ENCODE measurements at regions not wholly inside any gene's neighbourhood (a gene's known extent, or its start where the extent isn't known, plus 50 kb on each side); places are given as distances from the start of the nearest gene placed in this dataset.

GRCh38 chr20:17044891-17045290 lies 181.9 kb upstream of the PCSK2 start:
- DNase-seq = no peak
- Histone ChIP-seq H3K4me3 (no peak overlapping the region), H3K9me3 (no peaks in the 10 kb centered on the region), H3K4me1 (no peaks in the 10 kb centered on the region), H3K27ac (no peak overlapping the region), H3K27me3 (no peaks in the 10 kb centered on the region), H3K36me3 (no peaks in the 10 kb centered on the region)
- 48 to 66% methylated on average over 3 of the region's 3 CpGs for WGBS, 2 donors
- intact Hi-C loops (cut with DNase I) = no loop called here
- TF ChIP-seq, protein P1, sequence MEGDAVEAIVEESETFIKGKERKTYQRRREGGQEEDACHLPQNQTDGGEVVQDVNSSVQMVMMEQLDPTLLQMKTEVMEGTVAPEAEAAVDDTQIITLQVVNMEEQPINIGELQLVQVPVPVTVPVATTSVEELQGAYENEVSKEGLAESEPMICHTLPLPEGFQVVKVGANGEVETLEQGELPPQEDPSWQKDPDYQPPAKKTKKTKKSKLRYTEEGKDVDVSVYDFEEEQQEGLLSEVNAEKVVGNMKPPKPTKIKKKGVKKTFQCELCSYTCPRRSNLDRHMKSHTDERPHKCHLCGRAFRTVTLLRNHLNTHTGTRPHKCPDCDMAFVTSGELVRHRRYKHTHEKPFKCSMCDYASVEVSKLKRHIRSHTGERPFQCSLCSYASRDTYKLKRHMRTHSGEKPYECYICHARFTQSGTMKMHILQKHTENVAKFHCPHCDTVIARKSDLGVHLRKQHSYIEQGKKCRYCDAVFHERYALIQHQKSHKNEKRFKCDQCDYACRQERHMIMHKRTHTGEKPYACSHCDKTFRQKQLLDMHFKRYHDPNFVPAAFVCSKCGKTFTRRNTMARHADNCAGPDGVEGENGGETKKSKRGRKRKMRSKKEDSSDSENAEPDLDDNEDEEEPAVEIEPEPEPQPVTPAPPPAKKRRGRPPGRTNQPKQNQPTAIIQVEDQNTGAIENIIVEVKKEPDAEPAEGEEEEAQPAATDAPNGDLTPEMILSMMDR (IDR thresholded peaks at IDR 0.05) = no peak
- TF ChIP-seq POLR2A (IDR thresholded peaks at IDR 0.05) (no peak), POLR2AphosphoS5 (IDR thresholded peaks at IDR 0.05) (no peak), EP300 (IDR thresholded peaks at IDR 0.05) (no peak)

- no peaks in the 10 kb centered on the region for H3K36me3 ChIP-seq
- intact Hi-C loops (cut with DNase I) = no loop called here
- 79 to 82% methylated on average over 7 of the region's 7 CpGs for WGBS, 2 donors
- no peaks in the 10 kb centered on the region for H3K27me3 ChIP-seq
- H3K9me3 ChIP-seq = no peaks in the 10 kb centered on the region
- no peak overlapping the region for H3K4me3 ChIP-seq
- TF ChIP-seq, protein P1 (IDR thresholded peaks at IDR 0.05) = no peak
- TF ChIP-seq EP300 (IDR thresholded peaks at IDR 0.05) = no peak
- no peak for TF ChIP-seq POLR2AphosphoS5 (IDR thresholded peaks at IDR 0.05)
- no peak for TF ChIP-seq POLR2A (IDR thresholded peaks at IDR 0.05)
- no peaks in the 10 kb centered on the region for H3K4me1 ChIP-seq
- no peak overlapping the region for H3K27ac ChIP-seq
- no peak for DNase-seq
Observed at GRCh38 chr20:17059465-17059864, 167.4 kb upstream of the PCSK2 start.

DNA sequence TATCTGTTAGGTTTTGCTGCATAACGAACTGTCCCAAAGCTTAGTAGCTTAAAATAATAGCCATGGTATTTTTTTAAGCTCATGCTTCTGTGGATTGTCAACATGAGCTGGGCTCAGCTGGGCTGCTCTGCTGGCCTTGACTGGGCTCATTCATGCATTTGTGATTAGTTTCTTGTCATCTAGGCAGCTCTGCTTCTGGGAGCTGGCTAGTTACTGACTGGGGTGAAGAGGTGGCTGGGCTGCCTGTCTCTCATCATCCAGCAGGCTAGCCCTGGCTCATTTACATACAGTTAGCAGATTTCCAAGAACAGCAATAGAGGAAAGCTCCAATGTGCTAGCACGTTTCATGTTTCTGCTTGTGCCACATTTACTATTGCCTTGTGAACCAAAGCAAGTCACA lies 165.1 kb upstream of the PCSK2 start:
- H3K27me3 ChIP-seq = no peaks in the 10 kb centered on the region
- no peak overlapping the region for H3K27ac ChIP-seq
- no peak overlapping the region for H3K4me3 ChIP-seq
- 52 to 74% methylated on average over 2 of the region's 2 CpGs for WGBS, 2 donors
- DNase-seq = no peak
- intact Hi-C loops (cut with DNase I) = no loop called here
- no peaks in the 10 kb centered on the region for H3K9me3 ChIP-seq
- TF ChIP-seq POLR2A (IDR thresholded peaks at IDR 0.05) (no peak), POLR2AphosphoS5 (IDR thresholded peaks at IDR 0.05) (no peak), EP300 (IDR thresholded peaks at IDR 0.05) (no peak)
- TF ChIP-seq, protein P1 (IDR thresholded peaks at IDR 0.05) = no peak
- no peaks in the 10 kb centered on the region for H3K4me1 ChIP-seq
- H3K36me3 ChIP-seq = no peaks in the 10 kb centered on the region

GRCh38 chr20:17062712-17063111 lies 164.1 kb upstream of the PCSK2 start:
- no peaks in the 10 kb centered on the region for H3K27me3 ChIP-seq
- 70 to 83% methylated on average over 1 of the region's 1 CpG for WGBS, 2 donors
- intact Hi-C loops (cut with DNase I) = no loop called here
- no peak overlapping the region for H3K4me3 ChIP-seq
- DNase-seq = no peak
- no peaks in the 10 kb centered on the region for H3K4me1 ChIP-seq
- H3K27ac ChIP-seq = no peak overlapping the region
- no peaks in the 10 kb centered on the region for H3K36me3 ChIP-seq
- H3K9me3 ChIP-seq = no peaks in the 10 kb centered on the region
- no peak for TF ChIP-seq EP300 (IDR thresholded peaks at IDR 0.05)
- no peak for TF ChIP-seq POLR2AphosphoS5 (IDR thresholded peaks at IDR 0.05)
- TF ChIP-seq POLR2A (IDR thresholded peaks at IDR 0.05) = no peak
- TF ChIP-seq, protein P1 (IDR thresholded peaks at IDR 0.05) = no peak

- intact Hi-C loops (cut with DNase I) = no loop called here
- no peaks in the 10 kb centered on the region for H3K36me3 ChIP-seq
- no peak overlapping the region for H3K4me3 ChIP-seq
- H3K27me3 ChIP-seq = no peaks in the 10 kb centered on the region
- DNase-seq = no peak
- no peak overlapping the region for H3K27ac ChIP-seq
- TF ChIP-seq, protein P1 (IDR thresholded peaks at IDR 0.05) = no peak
- no peak for TF ChIP-seq POLR2A (IDR thresholded peaks at IDR 0.05)
- TF ChIP-seq EP300 (IDR thresholded peaks at IDR 0.05) = no peak
- no peak for TF ChIP-seq POLR2AphosphoS5 (IDR thresholded peaks at IDR 0.05)
- no peaks in the 10 kb centered on the region for H3K4me1 ChIP-seq
- WGBS, 2 donors = 51 to 69% methylated on average over 3 of the region's 3 CpGs
- H3K9me3 ChIP-seq = no peaks in the 10 kb centered on the region
Observed at GRCh38 chr20:17066902-17067301, 159.9 kb upstream of the PCSK2 start.
